ENCODE measurements at regions not wholly inside any gene's neighbourhood (a gene's known extent, or its start where the extent isn't known, plus 50 kb on each side); places are given as distances from the start of the nearest gene placed in this dataset.

DNA sequence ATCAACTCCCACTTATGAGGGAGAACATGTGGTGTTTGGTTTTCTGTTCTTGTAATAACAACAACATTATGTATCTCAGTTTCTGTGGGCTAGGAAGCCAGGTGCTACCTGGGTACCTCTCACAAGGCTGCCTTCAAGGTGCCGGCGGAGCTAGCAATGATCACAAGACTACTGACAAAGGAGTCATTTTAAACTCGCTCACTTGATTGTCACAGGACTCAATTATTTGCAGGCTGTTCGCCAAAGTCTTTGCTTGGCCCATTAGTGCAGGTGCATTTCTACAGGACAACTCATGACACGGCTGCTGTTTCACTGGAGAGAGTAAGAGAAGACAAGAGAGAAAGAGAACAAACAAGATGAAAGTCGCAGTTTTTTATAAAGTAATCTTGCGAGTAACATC is 1237.4 kb upstream of the TMPRSS15 start (continued):
- no peak for TF ChIP-seq REST (IDR thresholded peaks at IDR 0.05; ENCODE audit: low read depth)
- no peak for TF ChIP-seq CBX3 (IDR thresholded peaks at IDR 0.05; ENCODE audit: low read depth)
- no peak for TF ChIP-seq ZFX (IDR thresholded peaks at IDR 0.05)
- TF ChIP-seq ELF1 (IDR thresholded peaks at IDR 0.05; ENCODE audit: borderline replicate concordance, low read depth): no peak

GRCh38 chr21:19648391-19648790 is 1244.8 kb upstream of the TMPRSS15 start:
- CTCF ChIA-PET: no interaction called here
- TF ChIP-seq POLR2AphosphoS5 (IDR thresholded peaks at IDR 0.05; ENCODE audit: low read depth, low read length) (no peak), YY1 (IDR thresholded peaks at IDR 0.05; ENCODE audit: extremely low read depth, insufficient replicate concordance, low read depth, low read length) (no peak), SIN3A (IDR thresholded peaks at IDR 0.05; ENCODE audit: low read depth) (no peak), SRF (IDR thresholded peaks at IDR 0.05; ENCODE audit: low read depth) (no peak)
- TF ChIP-seq, protein P1, sequence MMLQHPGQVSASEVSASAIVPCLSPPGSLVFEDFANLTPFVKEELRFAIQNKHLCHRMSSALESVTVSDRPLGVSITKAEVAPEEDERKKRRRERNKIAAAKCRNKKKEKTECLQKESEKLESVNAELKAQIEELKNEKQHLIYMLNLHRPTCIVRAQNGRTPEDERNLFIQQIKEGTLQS (IDR thresholded peaks at IDR 0.05): no peak
- Histone ChIP-seq H3K4me2 (ENCODE audit: low read length) (no peak overlapping the region), H3K27ac (ENCODE audit: low read depth, low read length) (no peak overlapping the region), H3K9ac (ENCODE audit: low read length) (no peak overlapping the region), H2AFZ (ENCODE audit: low read depth, low read length, poor library complexity, severe bottlenecking) (no peak overlapping the region), H4K20me1 (ENCODE audit: insufficient read depth) (no peaks in the 10 kb centered on the region), H3K36me3 (ENCODE audit: control insufficient read depth in 1 of 2, insufficient read depth in 2 of 2, low read length in 2 of 2) (no peaks in the 10 kb centered on the region), H3K79me2 (ENCODE audit: insufficient read depth, low read length) (no peaks in the 10 kb centered on the region), H3K4me1 (ENCODE audit: control insufficient read depth in 1 of 2, insufficient read depth in 2 of 2, low read length in 2 of 2) (no peaks in the 10 kb centered on the region), H3K4me3 (replicated peaks in 1 of 2; ENCODE audit: low read depth in 1 of 2, low read length in 2 of 2) (no peak overlapping the region), H3K27me3 (ENCODE audit: insufficient read depth, low read length) (no peaks in the 10 kb centered on the region), H3K9me3 (ENCODE audit: control insufficient read depth in 1 of 2, insufficient read depth in 1 of 2, low read depth in 1 of 2, low read length in 2 of 2) (peaks cover 0 to 4% of the 10 kb centered on the region in 2 experiments; a peak in 1 of 4 replicates), H3K9me2 (ENCODE audit: insufficient read depth) (no peaks in the 10 kb centered on the region)
- intact Hi-C loops (cut with micrococcal nuclease): no loop called here
- ATAC-seq (no peak), DNase-seq (ENCODE audit: low read depth, low spot score) (no peak)
- RAD21 ChIA-PET (ENCODE audit: low non-redundant PET in 1 of 2, low total read pairs in 2 of 2, uncharacterized antibody in 2 of 2, unreplicated experiment in 2 of 2): no interaction called here
- POLR2A ChIA-PET: no interaction called here
- BruUV-seq (replicated peaks): no TSS peak

Data from HCT116 (cell line).